Putamen (tissue), 1 donor: ENCODE measurements at regions not wholly inside any gene's neighbourhood (a gene's known extent, or its start where the extent isn't known, plus 50 kb on each side); places are given as distances from the start of the nearest gene placed in this dataset.

Source experiments
- DNase-seq: peaks from one replicate; pipeline ENCODE4 v3.0.0-alpha.2; 2016; ENCODE audit warnings: low spot score

DNA sequence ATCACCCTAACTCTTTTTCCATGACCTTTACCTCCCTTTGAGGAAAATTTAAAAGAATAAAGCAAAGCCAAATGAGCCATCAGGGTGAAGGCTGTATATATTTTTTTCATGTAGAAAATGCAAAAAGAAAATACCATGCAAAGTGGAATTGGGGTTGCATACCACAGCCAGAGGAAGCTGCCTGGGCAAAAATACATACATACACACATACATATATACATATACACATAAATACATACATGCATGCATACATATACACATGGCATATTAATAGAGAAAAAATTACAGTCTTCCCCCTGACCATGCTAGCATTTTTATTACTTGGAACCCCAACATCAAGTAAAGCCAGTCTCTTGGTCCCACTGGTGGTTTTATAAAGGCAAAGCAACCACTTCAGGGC lies 63.7 kb upstream of the TMCO5A start:
- no peak for DNase-seq

DNA sequence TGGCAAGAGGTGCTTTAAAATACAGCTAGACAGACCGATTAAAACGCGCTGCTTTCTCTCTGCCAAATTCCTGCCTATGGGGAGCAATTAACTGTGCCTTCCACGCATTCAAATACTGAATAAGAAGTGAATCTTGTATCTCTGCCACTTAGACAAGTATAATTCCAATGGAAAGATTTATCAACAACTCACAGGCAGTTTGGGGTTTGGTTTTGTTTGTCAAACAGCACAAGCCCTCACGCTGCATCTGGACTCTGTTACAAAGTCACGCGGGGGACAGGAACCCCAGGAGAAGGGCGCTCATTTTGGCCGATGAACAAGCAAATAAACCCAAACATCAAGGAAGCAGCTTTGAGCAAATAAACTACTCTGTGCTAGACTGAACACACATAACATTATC lies 61.8 kb upstream of the TMCO5A start:
- no peak for DNase-seq

DNA sequence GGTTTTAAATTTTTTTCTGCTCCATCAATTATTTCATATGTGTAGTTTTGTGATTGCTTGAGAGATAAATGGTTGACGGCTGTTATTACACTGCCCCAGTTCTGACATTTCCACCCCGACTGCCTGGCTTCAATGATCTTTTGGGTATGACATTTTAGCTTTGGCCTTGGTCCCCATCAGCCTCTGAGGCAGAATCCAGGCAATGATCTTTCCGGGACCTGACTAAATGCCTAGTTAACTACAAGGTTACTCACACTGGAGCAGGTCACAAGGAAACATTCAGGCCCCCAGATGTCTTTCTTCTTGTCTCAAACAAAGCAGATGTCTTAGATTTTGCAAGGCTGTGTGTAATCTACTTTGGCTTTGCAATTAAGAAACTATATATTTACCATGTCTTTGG lies 61.1 kb upstream of the TMCO5A start:
- no peak for DNase-seq

DNA sequence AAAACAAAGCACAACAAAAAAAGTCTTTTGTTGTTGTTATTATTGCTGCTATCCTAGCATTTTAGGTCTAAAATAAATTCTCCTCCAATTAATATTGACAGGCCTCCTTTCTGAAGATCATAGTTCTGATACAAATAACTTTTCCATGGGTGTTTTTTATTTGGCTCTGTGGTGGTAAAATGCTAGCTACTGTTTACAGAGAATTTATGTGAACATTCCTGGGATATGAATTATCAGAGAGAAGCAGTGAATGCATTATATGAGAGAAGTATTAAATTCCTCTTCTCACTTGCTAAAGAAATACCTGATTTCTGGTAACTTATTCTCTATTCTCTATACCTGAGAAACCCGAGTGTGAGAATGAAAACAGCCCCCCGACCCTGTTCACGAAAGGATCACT lies 57.5 kb upstream of the TMCO5A start:
- no peak for DNase-seq

DNA sequence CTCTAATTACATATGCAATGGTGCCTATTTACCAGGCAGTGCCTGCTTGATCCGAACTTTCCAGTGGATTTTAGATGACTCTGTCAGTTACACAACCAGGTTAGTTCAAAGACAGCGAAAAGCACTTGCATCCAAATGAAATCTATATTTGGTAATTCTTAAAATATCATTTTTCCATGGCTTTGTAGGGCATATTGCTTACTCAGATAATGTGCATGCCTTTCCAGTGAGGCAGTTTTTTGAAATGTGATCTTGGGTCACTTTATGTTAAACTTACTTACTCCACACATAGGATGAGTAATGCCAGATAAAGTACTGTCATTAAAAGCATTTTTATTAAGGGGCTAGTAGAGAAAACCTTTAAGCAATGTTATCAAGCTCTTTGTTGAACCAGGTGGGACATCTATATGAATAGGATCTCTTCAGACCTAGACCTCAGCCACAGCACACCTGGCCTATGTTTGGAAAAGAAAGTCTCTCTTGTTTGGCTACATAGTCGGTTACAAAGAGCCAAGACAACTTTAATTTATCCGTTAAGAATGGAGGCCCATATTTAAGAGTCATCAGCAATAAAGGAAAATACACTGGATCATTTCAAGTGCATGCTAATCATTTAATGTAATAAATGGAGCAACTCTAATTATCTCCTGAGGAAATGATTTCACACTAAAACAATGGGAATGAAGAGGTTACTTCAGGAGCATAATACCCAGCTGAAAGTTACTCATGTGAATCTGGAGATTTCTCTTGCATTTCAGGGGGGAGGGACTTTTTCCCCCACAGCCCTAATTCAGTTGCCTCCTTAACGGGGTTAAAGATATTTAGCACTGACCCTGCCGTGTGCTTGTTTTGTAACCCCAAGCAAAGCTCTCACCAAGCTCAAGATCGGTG lies 56.3 kb upstream of the TMCO5A start:
- DNase-seq = no peak

DNA sequence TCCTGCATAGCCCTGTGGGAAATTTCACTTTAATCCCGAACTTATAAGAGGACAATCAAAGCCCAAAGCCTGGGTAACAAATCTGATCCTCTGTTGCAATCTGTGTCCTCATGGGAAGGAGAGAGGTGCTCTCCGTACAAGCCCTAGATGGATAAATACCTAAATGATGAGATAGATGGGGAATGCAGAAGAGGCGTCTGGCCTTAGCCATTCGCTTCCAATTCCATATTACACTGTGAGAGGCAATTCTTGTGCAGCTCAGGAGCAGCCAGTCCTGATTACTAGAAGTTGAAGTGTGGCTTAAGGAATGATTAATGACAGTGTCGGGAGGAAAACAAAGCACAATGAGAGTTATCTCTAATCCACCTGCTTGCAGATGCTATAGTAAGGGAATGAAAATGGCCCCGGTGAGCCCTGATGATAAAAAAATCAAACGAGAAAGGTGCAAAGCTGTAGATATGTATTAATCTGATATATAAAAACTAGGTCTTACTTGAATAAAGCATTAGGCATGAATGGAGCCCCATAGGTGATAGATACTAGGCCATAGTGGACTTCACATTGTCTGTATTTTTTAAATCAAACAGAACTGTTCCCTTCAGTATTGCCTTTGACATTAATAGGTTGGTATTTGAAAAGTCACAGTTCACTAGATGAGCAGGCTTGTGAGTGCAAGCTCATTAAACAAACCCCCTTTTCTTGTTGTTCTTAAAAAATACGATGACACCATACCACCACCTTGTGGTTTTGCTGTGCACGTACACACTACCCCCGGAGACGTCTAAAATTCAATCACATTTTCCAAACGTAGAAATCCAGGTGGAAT lies 54.2 kb upstream of the TMCO5A start:
- no peak for DNase-seq

DNA sequence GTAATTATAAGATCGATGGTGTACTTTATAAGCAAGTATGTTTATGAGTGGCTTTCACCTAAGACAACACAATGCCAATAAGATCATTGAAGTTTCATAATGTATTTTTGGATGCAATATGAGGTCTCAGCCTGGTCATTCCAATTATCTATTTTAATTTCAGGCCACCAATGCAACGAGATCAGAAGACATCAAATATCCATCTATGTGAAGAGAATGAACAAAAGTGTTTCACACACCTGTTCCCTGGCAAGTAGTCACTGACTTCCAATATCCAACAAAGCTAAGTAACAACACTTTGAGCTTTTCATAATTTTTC lies 53.6 kb upstream of the TMCO5A start:
- no peak for DNase-seq

DNA sequence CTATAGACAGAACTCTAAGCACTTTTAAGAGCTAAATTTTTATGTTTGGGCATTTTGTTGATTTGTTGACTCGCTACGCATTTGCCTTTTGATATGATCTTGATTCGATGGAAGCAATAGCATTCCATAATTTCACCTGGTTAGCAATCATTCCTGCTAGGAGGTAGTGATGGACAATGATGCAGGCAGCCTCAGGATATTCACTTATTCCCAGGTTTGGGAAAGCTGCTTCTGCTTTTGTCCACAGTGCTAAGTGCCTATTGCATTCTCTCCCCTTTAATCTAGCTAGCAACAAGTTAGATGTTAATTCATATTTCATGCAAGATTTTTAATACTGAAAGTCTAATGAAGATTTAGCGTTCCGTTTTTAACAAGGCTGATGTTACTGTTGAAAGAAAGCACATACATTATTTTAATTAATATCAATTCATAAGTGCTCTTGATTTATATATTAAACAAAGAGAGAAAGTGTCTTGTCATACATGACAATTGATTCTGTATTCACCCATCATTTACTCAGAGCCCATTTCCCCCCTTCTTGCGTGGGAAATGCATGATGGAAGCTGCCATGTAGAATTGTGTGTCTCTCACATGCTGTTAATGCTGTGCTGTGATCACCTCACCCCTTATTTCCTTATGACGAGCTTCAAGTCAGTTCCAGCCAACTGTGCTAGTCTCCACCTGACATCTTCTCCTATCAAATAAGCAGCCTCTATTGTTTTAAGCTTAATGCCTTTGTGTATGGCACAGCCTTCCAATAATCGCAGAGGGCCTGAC lies 53.0 kb upstream of the TMCO5A start:
- no peak for DNase-seq

DNA sequence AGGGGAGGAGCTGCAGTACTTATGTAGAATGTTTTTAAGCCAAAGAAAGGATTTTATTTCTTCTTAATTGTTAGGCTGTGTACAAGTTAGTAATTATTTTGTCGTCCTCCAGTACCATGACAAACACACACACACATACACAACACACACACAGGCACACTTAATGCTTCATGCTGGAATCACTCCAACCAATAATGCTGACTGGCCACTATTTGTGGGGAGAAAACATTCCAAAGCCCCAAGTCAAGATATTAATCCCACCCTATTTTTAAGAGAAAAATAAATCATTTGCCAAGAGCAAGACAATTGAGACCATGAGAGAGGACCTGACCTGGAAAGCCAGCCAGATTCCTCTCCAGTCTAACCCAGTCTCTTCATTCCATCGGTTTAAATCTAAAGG lies 51.8 kb upstream of the TMCO5A start:
- no peak for DNase-seq
